T-helper 2 cell (primary cell): ENCODE measurements at regions not wholly inside any gene's neighbourhood (a gene's known extent, or its start where the extent isn't known, plus 50 kb on each side); places are given as distances from the start of the nearest gene placed in this dataset.

ENCODE experiments used
- DNase-seq, 5 experiments: peaks; one replicate each; pipeline versions ENCODE4 v3.0.0 to v3.0.0-alpha.2; 2012 to 2022

DNA sequence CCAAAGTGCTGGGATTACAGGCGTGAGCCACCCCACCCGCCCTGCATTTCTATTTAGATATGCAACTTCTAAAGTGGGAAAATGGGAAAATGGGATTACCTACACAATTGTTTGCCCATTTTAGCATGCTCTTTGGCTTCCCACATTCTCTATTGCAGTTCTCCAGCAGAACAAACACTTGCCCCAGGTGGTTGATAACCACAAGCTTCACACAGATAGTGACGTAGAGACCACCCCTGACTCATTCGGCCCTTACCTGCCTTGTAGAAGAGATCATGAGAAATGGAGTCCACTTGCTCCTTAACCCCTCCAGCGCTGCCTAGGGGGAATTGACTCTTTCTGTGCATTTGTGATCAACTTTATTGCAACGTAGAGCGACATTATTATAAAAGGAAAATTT, 83.2 kb upstream of the RAP2B start:
- DNase-seq = no peak

GRCh38 chr3:153079386-153079785, 82.6 kb upstream of the RAP2B start:
- DNase-seq = no peak

- DNase-seq = no peak
These were observed 81.2 kb upstream of the RAP2B start for GRCh38 chr3:153080778-153081240.

GRCh38 chr3:153084431-153084830, 77.6 kb upstream of the RAP2B start:
- DNase-seq = no peak

- no peak for DNase-seq
These were observed 74.1 kb upstream of the RAP2B start for GRCh38 chr3:153087595-153088566.

DNA sequence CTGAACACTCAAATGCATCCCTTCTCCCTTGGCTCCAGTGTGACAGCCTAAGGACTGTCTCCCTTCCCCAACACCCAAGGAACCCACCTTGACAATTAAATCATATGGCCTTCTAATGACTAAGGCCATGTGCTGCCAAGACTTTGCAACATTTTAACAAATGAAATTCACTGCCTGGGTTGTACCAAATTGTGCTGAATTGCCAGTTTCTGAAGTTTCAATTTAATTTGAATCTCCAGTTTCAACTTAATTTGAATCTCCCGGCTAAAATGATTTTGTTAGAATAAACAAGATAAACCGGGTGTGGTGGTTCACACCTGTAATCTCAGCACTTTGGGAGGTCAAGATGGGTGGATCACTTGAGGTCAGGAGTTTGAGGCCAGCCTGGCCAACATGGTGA, 72.4 kb upstream of the RAP2B start:
- no peak for DNase-seq

DNA sequence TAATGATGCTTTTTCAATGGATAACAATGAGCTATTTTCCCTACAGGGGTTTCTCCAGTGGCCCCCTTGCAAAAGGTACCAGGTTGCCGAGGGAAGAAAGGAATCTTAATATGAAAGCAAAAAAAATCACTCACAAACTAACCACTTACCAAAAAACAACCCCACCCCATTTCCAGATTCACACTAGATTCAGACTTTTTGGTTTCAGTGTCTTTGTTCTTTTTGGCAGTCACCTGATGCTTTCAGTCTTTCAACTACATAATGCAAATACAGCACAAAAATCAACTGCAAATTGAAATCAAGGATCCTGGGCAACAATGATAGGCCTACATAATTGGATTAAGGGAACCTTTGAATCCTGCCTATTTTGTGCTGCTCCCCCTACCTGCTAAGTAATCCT, 71.1 kb upstream of the RAP2B start:
- peak in 1 of 5 experiments; percentile 23 for DNase-seq

- no peak for DNase-seq
These were observed 68.4 kb upstream of the RAP2B start for GRCh38 chr3:153093629-153094028.

DNA sequence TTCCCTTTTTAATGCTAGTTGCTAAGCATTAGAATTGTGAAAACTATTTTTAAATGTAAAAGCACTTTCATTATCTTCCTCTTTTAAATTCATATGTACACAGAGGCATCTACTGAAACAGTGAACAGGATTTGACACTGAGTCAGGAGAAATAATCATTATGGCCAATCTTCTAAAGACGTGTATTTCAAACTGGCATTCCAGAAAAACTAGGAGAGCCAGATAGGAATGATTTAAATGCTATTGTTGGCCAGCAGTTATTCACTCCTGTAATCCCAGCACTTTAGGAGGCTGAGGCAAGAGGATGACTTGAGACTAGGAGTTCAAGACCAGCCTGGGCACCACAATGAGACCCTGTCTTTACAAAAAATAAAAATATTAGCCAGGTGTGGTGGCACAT, 67.6 kb upstream of the RAP2B start:
- no peak for DNase-seq

DNA sequence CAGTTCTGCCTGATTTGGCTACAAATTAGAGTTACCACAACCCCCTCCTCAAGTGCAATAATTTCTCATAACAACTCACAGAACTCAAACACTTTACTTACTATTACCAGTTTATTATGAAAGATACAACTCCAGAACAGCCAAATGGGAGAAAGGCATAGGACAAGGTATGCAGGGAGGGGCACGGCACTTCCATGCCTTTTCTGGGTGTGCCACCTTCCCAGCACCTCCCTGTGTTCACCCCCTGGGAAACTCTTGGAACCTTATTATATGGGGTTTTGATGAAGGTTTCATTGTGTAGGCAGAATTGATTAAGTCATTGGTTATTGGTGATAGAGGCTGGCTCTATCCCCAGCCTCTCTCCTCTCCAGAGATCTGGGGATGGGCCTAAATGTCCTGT, 66.6 kb upstream of the RAP2B start:
- DNase-seq = no peak

GRCh38 chr3:153096731-153097131, 65.3 kb upstream of the RAP2B start:
- no peak for DNase-seq

DNA sequence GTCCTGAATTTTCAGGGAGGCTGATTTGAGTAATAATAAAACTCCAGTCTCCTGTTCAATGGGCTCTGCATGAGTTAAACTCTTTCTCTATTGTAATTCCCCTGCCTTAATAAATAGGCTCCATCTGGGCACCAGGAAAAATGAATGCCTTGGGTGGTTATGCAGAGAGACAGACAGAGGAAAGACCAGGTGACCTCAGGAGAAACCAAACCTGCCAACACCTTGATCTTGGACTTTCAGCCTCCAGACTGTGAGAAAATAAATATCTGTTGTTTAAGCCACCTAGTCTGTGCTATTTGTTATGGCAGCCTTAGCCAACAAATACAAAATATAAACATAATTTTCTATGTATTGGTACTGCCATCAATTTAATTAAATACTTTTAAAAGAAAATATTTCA, 64.8 kb upstream of the RAP2B start:
- DNase-seq = no peak

- DNase-seq = no peak
These were observed 62.9 kb upstream of the RAP2B start for GRCh38 chr3:153099131-153099530.

DNA sequence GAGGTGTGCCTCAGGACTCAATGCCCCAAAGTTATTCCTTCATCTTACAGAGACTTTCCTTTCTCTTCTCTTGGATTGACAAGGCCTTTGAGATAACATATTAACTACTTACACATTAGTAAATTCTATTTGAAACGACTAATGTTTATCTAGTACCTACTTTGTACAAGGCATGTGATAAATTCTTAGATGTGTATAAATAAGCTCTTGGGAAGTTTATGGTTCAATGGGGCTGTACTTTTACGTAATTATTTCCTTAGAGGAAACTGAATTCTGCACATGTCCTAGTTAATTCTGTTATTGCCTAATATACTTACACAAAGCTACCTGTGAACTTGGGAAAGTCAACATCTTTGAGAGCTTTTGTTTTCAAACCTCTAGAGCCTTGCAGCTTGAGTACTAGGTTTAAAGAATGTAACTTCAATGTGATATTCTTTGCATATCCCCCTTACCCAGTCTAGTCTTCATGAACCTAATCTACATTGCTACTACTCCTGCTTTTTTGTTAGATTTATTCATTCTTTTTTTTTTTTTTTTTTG, 58.5 kb upstream of the RAP2B start:
- DNase-seq = no peak

DNA sequence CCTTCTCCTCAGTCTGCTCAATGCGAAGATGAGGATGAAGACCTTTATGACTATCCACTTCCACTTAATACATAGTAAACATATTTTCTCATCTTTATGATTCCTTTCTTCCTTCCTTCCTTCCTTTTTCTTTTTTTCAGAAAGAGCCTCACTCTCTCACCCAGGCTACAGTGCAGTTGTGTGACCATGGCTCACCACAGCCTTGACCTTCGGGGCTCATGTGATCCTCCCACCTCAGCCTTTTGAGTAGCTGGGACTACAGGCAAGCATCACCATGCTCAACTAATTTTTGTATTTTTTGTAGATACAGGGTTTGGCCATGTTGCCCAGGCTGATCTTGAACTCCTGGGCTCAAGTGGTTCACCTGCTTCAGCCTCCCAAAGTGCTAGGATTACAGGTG, 52.0 kb upstream of the RAP2B start:
- DNase-seq = no peak

GRCh38 chr3:153111016-153111415, 51.0 kb upstream of the RAP2B start:
- DNase-seq = no peak
